Activated T-cell treated with anti-CD3 and anti-CD28 coated beads for 4 hours (primary cell): ENCODE measurements at regions not wholly inside any gene's neighbourhood (a gene's known extent, or its start where the extent isn't known, plus 50 kb on each side); places are given as distances from the start of the nearest gene placed in this dataset.
"Not testable (repeated sequence)": the region's sequence is repeated elsewhere in the genome, so short reads cannot be mapped to it uniquely, and the experiment has no call there.

Source experiments
- DNase-seq: peaks from one replicate; pipeline ENCODE4 v3.0.0-alpha.2; 2020

DNA sequence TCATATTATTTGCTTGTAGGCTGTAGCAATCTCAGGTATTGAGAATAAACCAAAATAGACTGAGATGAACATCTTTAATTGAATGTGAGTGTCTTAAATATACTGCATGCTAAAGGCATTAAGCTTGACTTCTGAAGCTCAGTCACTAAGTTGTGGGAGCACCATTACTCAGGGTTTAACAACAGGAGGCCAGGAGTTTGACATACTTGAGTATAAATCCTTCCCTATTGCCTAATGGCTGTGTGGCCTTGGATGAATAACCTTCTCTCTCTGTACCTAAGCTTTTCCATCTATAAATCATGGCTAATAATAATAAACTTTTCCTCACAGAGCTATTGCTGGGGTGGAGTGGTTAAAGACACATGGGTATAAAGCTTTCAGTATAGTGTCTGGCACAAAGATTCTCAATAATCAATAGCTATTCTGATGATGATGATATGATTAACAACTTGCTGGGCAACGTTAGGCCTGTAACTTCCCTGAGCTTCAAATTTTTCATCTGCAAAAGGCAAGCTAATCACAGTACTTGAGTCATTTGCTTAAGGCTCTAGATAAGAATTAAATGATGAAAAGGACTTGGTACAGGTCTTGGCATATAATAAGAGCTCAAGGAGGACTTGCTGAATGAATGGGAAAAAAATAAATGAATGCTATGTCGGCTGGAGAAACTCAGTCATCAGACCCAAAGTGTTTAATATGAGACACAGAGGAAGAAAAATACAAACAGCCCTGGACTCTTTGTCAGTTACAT, 174.0 kb upstream of the IL12B start:
- DNase-seq, result no peak

DNA sequence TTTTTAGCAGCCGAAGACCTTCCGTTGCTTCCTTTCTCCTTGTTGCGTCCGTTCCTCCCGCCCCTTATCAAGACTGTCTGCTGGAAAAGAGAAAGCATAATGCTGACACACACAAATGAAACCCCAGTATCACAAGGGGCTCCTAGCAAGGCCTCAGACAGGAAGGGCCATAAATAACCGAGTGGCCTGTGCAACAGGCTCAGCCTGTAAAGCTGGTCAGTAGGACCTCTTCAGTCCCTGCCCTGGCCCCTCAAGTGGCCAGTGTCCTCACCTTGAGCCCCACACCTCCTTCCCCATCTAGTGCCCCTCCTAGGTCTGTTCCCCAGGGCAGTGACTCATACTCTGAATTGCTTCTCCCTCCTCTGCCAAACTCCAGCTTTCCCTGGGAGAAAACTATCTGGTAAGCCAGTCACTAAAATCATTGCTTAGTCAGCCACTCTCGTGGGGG, 174.6 kb upstream of the IL12B start:
- no peak for DNase-seq

DNA sequence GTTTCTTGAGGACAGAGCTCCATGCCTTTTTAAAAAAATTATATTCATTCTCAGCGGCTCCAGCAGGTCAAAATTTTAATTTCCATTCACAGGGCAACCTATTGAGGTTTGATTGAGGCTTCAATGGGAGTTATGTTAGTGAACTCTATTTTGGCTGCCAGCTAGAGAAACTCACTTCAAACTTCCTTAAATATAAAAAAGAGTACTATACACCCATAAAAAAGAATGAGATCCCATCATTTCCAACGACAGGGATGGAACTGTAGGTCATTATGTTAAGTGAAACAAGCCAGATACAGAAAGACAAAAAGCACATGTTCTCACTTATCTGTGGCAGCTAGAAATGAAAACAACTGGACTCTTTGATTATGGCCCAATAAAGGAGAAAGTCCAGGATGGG, 176.8 kb upstream of the IL12B start:
- DNase-seq, result no peak

DNA sequence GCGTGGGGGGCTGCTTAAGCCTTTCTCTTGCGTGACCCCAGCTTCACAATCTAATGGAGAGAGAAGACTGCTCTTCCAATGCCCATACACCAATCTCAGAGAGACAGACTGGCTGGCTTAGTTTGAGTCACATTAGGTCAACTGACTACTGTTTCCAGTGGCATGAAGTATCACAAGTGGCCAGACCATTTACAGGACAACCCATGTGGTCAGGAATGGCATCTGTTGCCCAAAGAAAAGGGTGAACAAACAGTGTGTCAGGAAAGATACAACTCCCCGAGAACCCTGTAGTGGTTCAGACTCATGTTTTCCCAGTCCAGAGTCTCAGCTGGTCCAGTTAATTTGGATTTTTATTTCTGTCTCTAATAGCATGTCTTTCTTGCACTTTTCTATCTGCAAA, 177.4 kb upstream of the IL12B start:
- no peak for DNase-seq

DNA sequence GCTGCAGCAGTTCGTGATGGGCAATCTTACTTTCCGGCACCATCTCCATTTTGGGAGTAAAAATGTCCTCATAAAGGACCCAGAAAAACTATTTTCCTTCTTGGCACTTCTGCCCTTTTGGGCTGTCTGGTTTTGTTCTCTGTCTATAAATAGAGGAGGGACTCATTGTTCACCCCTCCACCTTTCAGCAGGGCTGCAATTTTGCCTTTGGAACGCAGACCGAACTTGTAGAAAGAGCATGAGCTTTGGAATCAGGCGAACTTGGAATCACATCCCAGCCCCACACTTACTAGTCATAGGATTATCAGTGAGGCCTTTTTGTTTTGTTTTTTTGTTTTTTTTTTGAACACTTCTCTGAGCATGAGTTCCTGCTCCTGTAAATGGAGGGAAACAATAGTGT, 178.1 kb upstream of the IL12B start:
- no peak for DNase-seq

DNA sequence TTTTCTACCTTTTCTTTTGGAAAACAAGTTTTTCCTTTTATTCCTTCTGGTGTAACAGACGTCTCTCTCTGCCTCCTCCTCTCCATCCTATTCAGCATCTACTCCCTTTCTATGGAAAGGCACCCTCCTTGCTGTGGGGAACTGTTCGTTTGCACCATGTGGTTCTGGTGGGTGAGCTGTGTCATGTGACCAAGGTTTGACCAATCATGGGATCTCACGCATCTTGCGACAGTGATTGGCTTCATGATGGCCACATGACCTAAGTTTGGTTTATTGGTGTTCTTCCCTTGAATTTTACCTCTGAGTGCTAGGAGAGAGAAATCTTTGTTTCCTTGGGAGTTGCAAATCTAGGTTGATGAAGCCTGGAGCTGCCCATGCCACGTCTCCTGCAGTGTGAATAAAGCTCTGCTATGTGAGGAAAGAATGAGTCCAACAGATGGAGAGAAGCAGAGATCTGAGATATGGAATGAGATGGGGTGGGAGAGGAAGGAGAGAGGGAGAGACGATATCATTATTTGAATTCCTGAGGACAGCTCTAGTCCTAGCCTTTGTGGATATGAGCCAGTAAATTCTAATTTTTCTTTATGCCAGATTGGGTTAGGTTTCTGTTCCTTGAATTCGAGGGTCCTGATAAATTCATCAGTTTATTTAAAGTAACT, 178.8 kb upstream of the IL12B start:
- DNase-seq, result no peak

DNA sequence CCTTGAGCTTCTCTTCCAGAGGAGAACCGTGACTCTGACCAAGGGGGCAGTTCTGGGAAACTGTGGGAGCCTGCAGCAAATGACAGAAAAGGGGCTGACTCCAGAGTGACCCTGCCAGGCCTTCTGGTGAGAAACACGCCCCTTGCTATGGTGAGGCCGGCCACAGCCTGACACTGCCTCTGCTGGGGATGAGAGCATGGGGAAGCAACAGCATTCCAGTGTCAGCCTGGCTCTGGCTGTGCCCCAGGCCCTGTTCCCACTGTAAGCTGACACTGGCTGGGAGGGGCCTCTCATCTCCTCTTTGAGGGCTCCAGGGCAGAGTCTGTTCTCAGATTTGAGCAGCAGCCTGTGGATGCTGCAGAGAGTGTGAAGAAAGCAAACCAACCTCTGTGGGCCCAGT, 180.0 kb upstream of the IL12B start:
- no peak for DNase-seq

DNA sequence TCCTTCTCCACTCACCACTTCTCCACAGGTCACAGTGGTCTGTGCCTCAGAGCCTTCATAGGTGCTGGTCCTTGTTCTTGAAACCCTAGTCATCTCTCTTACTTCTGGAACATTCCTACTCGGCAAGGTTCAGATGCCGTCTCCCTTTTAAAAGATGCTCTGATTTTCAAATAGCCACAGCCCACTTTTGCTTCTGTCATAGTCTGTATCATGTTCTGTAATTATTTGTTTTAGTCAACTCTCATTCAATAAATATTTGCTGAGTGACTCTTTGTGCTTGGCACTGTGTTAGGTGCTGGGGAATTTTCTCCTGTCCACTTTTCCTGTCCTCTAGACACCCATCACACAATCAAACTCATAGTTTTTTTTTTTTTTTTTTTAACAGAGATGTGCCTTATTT, 181.3 kb upstream of the IL12B start:
- no peak for DNase-seq

DNA sequence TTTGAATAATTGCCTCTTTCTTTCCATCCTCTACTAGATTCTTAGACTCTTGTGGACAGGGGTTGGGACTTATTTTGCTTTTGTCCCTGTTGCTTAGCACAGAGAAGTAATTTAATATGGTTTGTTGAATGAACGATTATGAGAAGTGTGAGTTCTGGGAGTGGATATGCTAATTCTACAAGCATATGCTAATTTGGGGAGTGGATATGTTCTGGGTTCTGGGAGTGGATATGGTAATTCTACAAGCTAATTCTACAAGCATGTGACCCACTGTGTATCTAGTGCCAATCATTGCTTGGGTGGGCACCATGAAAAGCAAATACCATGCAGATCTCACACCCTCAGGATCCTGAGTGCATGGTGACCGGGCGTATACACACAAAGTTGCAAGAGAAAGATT, 181.8 kb upstream of the IL12B start:
- no peak for DNase-seq

DNA sequence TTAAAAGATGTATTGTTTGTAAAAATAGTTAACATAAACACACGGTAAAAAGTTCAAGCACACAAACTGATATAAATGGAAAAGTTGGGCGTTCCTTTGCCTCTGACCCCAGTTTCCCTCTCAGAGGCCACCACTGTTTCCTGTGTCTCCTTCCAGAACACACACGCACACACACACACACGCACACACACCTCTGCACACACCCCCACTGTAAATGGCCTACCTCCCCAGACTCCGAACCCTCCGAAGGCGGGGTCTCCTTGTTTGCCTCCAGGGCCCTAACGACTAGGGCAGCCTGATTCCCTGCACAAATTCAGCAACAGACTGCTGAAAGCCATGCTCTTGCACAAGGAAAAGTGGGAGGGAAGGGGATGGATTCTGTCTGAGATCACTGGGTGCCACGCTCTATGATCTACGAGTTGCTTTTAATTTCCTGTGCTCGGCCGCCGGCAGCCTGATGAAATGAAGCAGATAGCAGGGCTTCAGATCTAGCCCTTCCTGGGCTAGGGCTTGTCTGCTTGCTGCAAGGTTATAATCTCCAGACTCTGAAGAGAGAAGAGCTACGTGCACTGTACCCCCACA, 184.0 kb upstream of the IL12B start:
- DNase-seq, result no peak

DNA sequence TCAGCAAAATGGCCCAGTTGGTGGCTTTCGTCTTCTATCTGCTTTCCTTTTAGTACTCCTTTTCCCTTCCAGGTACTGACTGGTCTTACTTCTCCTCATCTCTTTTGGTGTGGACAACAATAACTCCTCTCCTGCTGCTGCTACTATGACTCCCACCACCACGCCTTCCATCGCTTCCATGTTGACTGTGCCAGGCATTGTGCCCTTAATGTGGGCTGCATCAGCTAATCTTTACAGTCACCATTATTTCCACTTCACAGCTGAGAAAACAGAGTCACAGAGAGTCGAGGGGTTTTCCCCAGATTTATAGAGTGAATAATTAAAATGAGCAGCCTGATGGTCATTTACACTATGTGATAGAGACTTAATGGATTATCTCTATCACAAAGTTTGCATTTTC, 184.9 kb upstream of the IL12B start:
- DNase-seq, result no peak

DNA sequence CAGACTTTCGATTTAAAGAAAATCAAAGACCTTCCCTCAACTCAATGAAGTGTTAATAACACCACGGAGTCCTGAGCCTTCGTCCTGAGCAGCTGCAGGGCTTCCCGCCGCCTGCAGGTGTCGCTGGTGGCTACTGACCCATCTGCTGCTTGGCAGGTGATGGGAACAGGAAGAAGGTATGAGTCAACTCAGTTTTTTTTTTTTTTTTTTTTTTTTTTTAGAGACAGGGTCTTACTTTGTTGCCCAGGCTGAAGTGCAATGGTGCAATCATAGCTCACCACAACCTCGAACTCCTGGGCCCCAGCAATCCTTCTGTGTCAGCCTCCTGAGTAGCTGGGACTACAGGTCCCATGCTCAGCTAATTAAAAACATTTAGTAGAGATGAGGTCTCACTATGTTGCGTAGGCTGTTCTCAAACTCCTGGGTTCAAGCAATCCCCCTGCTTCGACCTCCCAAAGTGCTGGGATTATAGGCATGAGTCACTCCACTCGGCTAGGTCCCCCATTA, 185.7 kb upstream of the IL12B start:
- peak; percentile 69 for DNase-seq

DNA sequence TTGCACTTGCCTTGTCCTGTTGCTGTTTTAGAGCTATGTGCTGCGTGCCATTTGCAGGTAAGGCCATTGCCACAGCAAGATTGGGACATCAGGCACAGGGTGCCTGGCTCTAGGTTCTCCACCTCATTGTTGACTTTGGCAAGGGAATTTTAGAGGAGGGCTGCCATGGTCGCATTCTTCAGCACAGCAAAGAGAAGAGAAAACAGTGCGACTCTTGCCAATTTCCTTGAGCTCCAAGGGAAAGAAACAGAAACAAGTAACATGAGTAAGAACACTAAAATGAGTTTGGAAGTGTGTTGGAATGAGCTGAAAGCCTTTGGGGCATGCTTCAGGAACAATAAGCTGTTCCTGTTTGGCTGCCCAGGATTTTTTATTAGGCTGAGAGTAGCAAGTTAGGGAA, 188.1 kb upstream of the IL12B start:
- no peak for DNase-seq

DNA sequence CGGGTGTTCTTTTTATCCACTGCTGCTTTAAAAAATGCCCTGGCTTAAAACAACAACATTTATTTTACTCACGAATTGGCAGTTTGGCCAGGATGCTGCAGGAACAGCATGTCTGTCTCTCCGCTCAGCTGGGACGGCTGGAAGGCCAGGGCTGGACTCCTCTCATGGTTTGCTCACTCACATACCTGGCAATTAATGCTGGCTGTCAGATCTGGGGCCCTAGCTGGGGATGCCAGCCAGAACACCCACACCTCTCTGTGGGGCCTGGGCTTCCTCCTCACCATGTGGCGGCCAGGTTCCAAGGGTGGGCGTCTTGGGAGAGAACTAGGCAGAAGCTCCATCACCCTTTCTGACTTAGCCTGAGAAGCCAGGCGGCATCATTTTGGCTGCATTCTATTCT, 189.1 kb upstream of the IL12B start:
- DNase-seq, result no peak

DNA sequence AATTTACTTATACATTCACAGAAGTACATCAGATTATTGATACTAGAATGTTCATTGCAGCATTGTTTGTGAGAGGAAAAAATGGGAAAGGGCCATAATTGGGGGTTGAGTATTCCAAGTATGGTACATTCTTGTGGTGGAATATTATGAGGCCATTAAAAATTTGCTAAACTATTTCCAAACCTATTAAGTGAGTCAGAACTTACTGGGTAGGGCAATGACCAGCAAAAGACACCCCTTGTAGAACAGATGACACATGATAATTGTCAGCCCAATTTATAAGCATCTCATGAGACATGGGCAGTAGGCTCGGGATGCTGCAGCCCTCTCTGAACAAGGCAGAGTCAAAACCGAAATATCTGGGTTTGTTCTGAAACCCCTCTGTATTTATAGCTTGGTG, 192.6 kb upstream of the IL12B start:
- DNase-seq, result no peak

DNA sequence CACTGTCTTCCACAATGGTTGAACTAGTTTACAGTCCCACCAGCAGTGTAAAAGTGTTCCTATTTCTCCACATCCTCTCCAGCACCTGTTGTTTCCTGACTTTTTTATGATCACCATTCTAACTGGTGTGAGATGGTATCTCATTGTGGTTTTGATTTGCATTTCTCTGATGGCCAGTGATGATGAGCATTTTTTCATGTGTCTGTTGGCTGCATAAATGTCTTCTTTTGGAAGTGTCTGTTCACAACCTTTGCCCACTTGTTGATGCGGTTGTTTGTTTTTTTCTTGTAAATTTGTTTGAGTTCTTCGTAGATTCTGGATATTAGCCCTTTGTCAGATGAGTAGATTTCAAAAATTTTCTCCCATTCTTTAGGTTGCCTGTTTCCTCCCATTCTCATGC, 194.0 kb upstream of the IL12B start:
- DNase-seq, result not testable (repeated sequence)

DNA sequence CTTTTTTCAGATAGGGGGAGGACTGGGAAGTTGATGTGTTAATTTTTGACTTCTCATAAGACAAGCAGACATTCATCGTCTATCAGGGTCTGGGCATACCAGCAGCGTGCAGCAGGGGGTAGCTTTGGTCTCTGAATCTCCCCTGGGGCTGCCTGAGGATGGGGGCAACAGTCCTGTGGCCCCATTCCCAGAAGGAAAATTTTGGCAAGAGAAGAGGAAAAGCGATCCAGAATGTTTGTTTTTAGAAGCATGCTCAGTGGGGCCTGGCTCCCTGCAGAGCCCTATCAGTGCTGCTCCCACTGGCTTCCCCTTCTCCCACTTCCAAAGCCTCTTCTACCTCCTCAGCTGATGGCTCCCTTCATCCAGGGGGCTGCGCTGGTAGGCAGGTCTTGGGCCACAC, 194.8 kb upstream of the IL12B start:
- no peak for DNase-seq

DNA sequence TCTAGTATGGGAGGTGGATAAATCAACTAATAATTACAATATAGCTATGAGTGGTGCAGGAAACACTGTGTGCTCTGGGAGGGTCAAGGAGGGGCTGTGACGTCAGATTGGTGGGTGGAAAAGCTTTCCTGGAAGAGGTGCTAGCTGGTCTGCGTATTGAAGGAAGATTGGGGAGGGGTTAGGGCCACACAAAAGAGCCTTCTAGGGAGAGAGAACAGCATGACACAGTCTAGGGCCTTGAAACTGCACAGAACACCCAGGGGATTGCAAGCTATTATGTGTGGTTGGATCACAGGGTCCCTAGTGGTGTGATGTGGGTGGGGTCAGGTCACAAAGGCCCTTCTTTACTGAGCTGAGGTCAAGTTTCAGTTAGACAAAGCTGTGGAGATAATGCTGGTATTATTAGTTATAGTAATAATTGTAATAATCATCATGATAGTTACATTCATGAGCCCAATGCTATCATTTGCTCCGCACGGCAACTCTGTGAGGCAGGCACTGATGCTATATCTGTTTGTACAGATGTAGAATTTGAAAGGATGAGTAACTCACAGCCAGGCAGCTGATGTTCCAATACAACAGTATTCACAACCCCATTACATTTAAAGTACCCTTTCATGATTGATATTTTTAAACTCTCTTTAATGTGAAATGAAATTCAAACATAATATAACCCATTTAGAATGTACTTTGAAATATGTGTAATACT, 197.4 kb upstream of the IL12B start:
- no peak for DNase-seq

DNA sequence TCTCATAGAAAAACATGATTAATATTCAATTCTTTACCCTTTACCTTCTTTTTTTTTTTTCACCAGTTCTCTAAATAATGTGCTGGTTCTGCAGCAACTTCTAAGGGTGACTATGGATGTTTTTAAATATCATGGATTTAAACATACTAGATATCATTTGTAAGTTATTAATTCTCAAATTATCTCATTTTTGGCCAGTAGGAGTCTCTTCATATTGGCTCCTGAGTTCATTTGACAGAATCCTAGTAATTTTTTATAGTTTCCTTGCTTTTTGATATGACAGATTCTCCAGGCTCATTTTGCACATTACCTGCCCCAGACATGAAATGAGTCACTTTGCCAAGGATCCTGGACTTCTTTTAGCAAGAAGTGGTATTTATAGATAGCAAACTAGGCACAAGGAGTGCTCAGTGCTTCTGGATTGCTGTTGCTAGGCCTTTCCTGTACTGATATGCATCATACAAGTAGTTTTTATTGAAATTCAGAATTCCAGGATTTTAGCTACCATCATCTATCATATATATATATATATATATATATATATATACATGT, 201.3 kb upstream of the IL12B start:
- no peak for DNase-seq

DNA sequence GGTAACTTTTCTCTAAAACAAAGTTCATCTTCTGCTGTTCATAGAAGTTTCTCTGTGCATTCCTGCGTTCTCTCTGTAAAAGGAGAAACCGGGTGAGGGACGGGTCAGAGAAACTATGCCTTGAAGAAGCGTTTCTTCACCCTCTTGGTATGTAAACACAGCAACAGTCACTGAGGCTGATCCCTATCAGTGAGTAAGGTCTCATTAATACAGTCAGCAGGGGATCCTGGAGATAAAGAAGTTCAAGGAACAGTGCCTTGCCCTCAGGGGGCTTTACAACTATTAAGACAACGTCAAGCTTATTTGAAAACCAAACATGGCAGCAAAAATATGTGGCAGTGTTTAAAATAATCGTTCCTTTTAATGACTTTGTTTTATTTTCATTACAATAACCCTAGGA, 202.9 kb upstream of the IL12B start:
- DNase-seq, result no peak

DNA sequence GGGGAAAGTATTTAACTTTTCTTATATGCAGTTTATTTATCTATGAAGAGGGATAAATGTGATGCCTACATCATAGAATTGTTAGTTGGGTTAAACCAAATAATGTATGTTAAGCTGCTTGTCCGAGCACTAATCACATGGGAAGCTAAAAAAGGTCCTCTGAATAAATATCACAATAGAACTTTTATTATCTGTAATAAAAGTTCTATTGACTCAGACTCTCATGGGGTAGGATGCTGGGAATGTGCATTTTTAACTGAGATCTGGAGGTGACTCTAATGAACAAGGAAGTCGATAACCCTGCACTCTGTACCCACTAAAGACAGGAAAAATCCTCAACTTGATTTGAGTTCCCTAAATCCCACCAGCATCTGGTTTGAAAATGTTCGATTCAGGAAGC, 205.9 kb upstream of the IL12B start:
- no peak for DNase-seq

DNA sequence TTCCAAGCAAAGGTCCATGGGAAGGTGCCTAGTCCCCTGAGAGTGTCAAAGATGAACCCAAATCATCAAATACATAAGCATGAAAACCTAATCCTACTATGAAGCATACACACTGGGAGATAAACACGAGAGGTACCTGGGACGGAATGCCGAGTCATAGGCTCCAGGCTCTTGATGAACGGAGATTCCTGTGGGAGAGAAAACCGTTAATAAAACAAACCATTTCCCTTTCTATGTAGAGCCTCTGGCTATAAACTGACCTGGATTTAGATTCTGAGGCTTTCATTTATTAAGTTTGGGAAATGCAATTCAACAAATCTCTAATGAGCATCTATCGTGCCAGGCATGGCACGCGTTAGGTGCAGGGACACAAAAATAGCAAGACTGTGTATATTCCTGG, 206.4 kb upstream of the IL12B start:
- no peak for DNase-seq

DNA sequence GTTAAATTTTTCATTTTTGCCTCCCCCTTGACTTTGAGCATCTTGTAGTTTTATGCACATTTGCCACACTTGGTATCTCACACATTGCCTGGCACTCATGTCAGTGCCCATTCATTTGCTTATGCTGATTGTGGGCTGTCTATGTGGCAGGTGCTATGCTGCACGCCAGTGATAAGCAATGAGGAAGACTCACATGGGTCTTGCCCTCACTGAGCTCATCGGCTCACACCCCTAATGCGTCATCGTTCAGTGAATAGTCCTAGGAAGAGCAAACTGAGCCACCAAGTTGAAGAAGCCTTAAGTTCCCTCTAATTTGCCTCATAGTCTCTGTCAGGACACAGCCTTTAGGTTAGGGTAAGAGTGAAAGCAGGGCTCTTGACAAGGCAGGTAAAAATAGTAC, 209.4 kb upstream of the IL12B start:
- DNase-seq, result no peak
